GM23338 (cell line): ENCODE measurements at regions not wholly inside any gene's neighbourhood (a gene's known extent, or its start where the extent isn't known, plus 50 kb on each side); places are given as distances from the start of the nearest gene placed in this dataset.

Experiments used
- ATAC-seq: fragments of 200-7000 bp; cut with Tn5 transposase; 3 replicates; pipeline ENCODE4 v1.9.1; 2020
- DNase-seq: peaks from one replicate; pipeline ENCODE4 v3.0.0-alpha.2; 2015; ENCODE audit warnings: low spot score
- H2AFZ ChIP-seq: fragments of 200-600 bp; sonication (generic); 2 replicates; pipeline ENCODE4 v1.8.0; 2016; ENCODE audit warnings: antibody characterized with exemption, mild to moderate bottlenecking, moderate library complexity
- H3F3A ChIP-seq: fragments of 200-600 bp; sonication (generic); replicated peaks from 2 replicates; pipeline ENCODE4 v1.8.0; 2017; ENCODE audit warnings: antibody characterized with exemption, mixed run types, low read depth
- H3K27ac ChIP-seq: fragments of 200-600 bp; sonication (generic); 2 replicates; pipeline ENCODE4 v1.6.1; 2016; ENCODE audit warnings: low read depth
- H3K27me3 ChIP-seq: fragments of 200-600 bp; sonication (generic); 2 replicates; pipeline ENCODE4 v1.8.0; 2016; ENCODE audit warnings: mild to moderate bottlenecking, mixed run types, moderate library complexity; ENCODE audit not compliant: insufficient read depth
- H3K36me3 ChIP-seq: fragments of 200-600 bp; sonication (generic); 2 replicates; pipeline ENCODE4 v1.8.0; 2016; ENCODE audit warnings: mild to moderate bottlenecking; ENCODE audit not compliant: insufficient read depth
- H3K4me1 ChIP-seq: fragments of 200-600 bp; sonication (generic); 2 replicates; pipeline ENCODE4 v1.8.0; 2016; ENCODE audit warnings: mild to moderate bottlenecking, moderate library complexity; ENCODE audit not compliant: insufficient read depth
- H3K4me2 ChIP-seq: fragments of 200-600 bp; sonication (generic); 2 replicates; pipeline ENCODE4 v1.7.1; 2017; ENCODE audit warnings: mixed run types
- H3K4me3 ChIP-seq: fragments of 200-600 bp; sonication (generic); 2 replicates; pipeline ENCODE4 v1.6.1; 2016; ENCODE audit warnings: mixed run types
- H3K79me2 ChIP-seq: fragments of 200-600 bp; sonication (generic); replicated peaks from 2 replicates; pipeline ENCODE4 v1.8.0; 2017; ENCODE audit warnings: mild to moderate bottlenecking; ENCODE audit not compliant: insufficient read depth
- H3K9me2 ChIP-seq: fragments of 200-600 bp; sonication (generic); 2 replicates; pipeline ENCODE4 v1.8.0; 2017; ENCODE audit not compliant: insufficient read depth
- H4K20me1 ChIP-seq: fragments of 200-600 bp; sonication (generic); replicated peaks from 2 replicates; pipeline ENCODE4 v1.8.0; 2017; ENCODE audit warnings: mild to moderate bottlenecking; ENCODE audit not compliant: insufficient read depth
- H3K27ac Mint-ChIP-seq: 2 replicates; pipeline ENCODE4 v1.8.0; 2020; ENCODE audit warnings: inconsistent platforms, mild to moderate bottlenecking, moderate library complexity, mixed read lengths
- H3K27me3 Mint-ChIP-seq: 3 replicates; pipeline ENCODE4 v1.8.0; 2022; ENCODE audit warnings: low read depth, mild to moderate bottlenecking, moderate library complexity, mixed read lengths, inconsistent platforms; ENCODE audit not compliant: insufficient read depth, poor library complexity
- H3K36me3 Mint-ChIP-seq: 3 replicates; pipeline ENCODE4 v1.8.0; 2021; ENCODE audit warnings: low read depth, mild to moderate bottlenecking, inconsistent platforms, moderate library complexity, mixed read lengths
- H3K4me1 Mint-ChIP-seq: 3 replicates; pipeline ENCODE4 v1.8.0; 2020; ENCODE audit warnings: mild to moderate bottlenecking, inconsistent platforms, mixed read lengths
- H3K4me3 Mint-ChIP-seq: 3 replicates; pipeline ENCODE4 v1.8.0; 2021; ENCODE audit warnings: moderate library complexity, mild to moderate bottlenecking, inconsistent platforms, mixed read lengths
- H3K9me3 Mint-ChIP-seq: 3 replicates; pipeline ENCODE4 v1.8.0; 2020; ENCODE audit warnings: moderate library complexity, mild to moderate bottlenecking, inconsistent platforms, mixed read lengths
- CREB1 ChIP-seq: fragments of 250-450 bp; sonication (Bioruptor Pico); IDR thresholded peaks from 2 replicates; pipeline ENCODE4 v1.5.0; 2020; ENCODE audit warnings: low read depth, mild to moderate bottlenecking, moderate library complexity
- CTCF ChIP-seq, 2 experiments: fragments of 200-600 bp in 1 of 2; sonication (generic) in 1 of 2; conservative IDR thresholded peaks; 2 replicates each; pipeline versions ENCODE4 v1.5.1 to v1.6.1; 2016 to 2017; ENCODE audit warnings: antibody characterized with exemption in 2 of 2, low read depth in 2 of 2, mild to moderate bottlenecking in 2 of 2, moderate library complexity in 1 of 2
- ETS1 ChIP-seq: IDR thresholded peaks from 2 replicates; pipeline ENCODE4 v1.6.1; 2016; ENCODE audit warnings: antibody characterized with exemption
- EZH2 ChIP-seq: fragments of 200-600 bp; sonication (generic); IDR thresholded peaks from one replicate; pipeline ENCODE4 v1.8.0; 2017; ENCODE audit warnings: antibody characterized with exemption, mild to moderate bottlenecking, low read depth; ENCODE audit not compliant: unreplicated experiment
- EZH2phosphoT487 ChIP-seq: fragments of 200-600 bp; sonication (generic); IDR thresholded peaks from one replicate; pipeline ENCODE4 v1.8.1; 2018; ENCODE audit warnings: antibody characterized with exemption; ENCODE audit not compliant: unreplicated experiment
- JUNB ChIP-seq: IDR thresholded peaks from one replicate; pipeline ENCODE4 v1.6.1; 2016; ENCODE audit warnings: antibody characterized with exemption; ENCODE audit not compliant: unreplicated experiment
- NANOG ChIP-seq: IDR thresholded peaks from 2 replicates; pipeline ENCODE4 v1.6.1; 2016; ENCODE audit warnings: antibody characterized with exemption, borderline replicate concordance
- POLR2AphosphoS5 ChIP-seq: IDR thresholded peaks from 2 replicates; pipeline ENCODE4 v1.6.1; 2016; ENCODE audit warnings: antibody characterized with exemption, low read depth
- REST ChIP-seq: IDR thresholded peaks from one replicate; pipeline ENCODE4 v1.6.1; 2018; ENCODE audit warnings: antibody characterized with exemption; ENCODE audit not compliant: unreplicated experiment
- STAT1 ChIP-seq: IDR thresholded peaks from one replicate; pipeline ENCODE4 v1.6.1; 2016; ENCODE audit warnings: antibody characterized with exemption; ENCODE audit not compliant: unreplicated experiment
- ZNF114 ChIP-seq: fragments of 250-450 bp; sonication (Bioruptor Pico); IDR thresholded peaks from 2 replicates; pipeline ENCODE4 v1.5.0; 2020; ENCODE audit warnings: mild to moderate bottlenecking, moderate library complexity
- ZNF331 ChIP-seq: fragments of 250-450 bp; sonication (Bioruptor Pico); IDR thresholded peaks from 2 replicates; pipeline ENCODE4 v1.5.0; 2020; ENCODE audit warnings: low read depth, mild to moderate bottlenecking, moderate library complexity
- ZNF462 ChIP-seq: fragments of 250-450 bp; sonication (Bioruptor Pico); IDR thresholded peaks from 2 replicates; pipeline ENCODE4 v1.5.0; 2020; ENCODE audit warnings: mild to moderate bottlenecking, moderate library complexity

GRCh38 chr2:67267241-67267640 is 129.9 kb upstream of the ETAA1 start:
- Histone ChIP-seq H3K9me2 (no peaks in the 10 kb centered on the region), H3K4me3 (no peak overlapping the region), H3K4me1 (peaks cover 1% of the 10 kb centered on the region; the same call in 1 of the 2 replicates), H3K27me3 (no peaks in the 10 kb centered on the region), H2AFZ (no peak overlapping the region), H3K4me2 (no peak overlapping the region), H3K36me3 (no peaks in the 10 kb centered on the region), H3F3A (no peaks in the 10 kb centered on the region), H4K20me1 (no peaks in the 10 kb centered on the region), H3K27ac (no peak overlapping the region), H3K79me2 (no peaks in the 10 kb centered on the region)
- DNase-seq = no peak
- H3K4me3 Mint-ChIP-seq = no peak overlapping the region
- H3K4me1 Mint-ChIP-seq = peaks cover under 1% of the 10 kb centered on the region; the same call in 1 of the 3 replicates
- TF ChIP-seq NANOG (no peak), EZH2phosphoT487 (no peak), CTCF (conservative IDR thresholded peaks at IDR 0.05; ENCODE audit: low read depth in 2 of 2) (no peak), EZH2 (no peak), JUNB (no peak), ZNF331 (no peak), ZNF462 (CRISPR knock-in tag) (no peak), STAT1 (no peak), ZNF114 (CRISPR knock-in tag) (no peak), ETS1 (no peak), CREB1 (CRISPR knock-in tag) (no peak), REST (no peak), POLR2AphosphoS5 (no peak)
- H3K27ac Mint-ChIP-seq = no peak overlapping the region
- no peaks in the 10 kb centered on the region for H3K27me3 Mint-ChIP-seq
- H3K9me3 Mint-ChIP-seq = no peaks in the 10 kb centered on the region
- H3K36me3 Mint-ChIP-seq = no peaks in the 10 kb centered on the region
- no peak for ATAC-seq
